A549 (cell line): ENCODE measurements at regions not wholly inside any gene's neighbourhood (a gene's known extent, or its start where the extent isn't known, plus 50 kb on each side); places are given as distances from the start of the nearest gene placed in this dataset.

Experiments used
- FOSL2 ChIP-seq, 2 experiments: fragments of 450-650 bp in 1 of 2; fragments of >200 bp in 1 of 2; sonication (Bioruptor Twin) in 1 of 2; formaldehyde crosslinking; IDR thresholded peaks; 2 replicates each; pipeline versions ENCODE4 v1.5.0 to v1.6.1; 2016 to 2020; ENCODE audit warnings: mild to moderate bottlenecking in 1 of 2, moderate library complexity in 1 of 2
- GATA3 ChIP-seq: IDR thresholded peaks from 2 replicates; pipeline ENCODE4 v1.6.1; 2012; ENCODE audit warnings: borderline replicate concordance
- POLR2AphosphoS2 ChIP-seq: conservative IDR thresholded peaks from 2 replicates; pipeline ENCODE4 v1.6.1; 2012; ENCODE audit warnings: low read length, improper control_type of control experiment, inconsistent platforms
- SMC3 ChIP-seq: fragments of >200 bp; sonication (Bioruptor Twin); formaldehyde crosslinking; IDR thresholded peaks from 3 replicates; pipeline ENCODE4 v1.6.1; 2018; ENCODE audit warnings: inconsistent platforms
- SREBF2 ChIP-seq: fragments of 450-650 bp; IDR thresholded peaks from 2 replicates; pipeline ENCODE4 v1.6.1; 2014; ENCODE audit warnings: mild to moderate bottlenecking, moderate library complexity
- TF ChIP-seq, protein P1 (sequence below): fragments of >200 bp; sonication (Bioruptor Twin); formaldehyde crosslinking; IDR thresholded peaks from 3 replicates; pipeline ENCODE4 v1.5.1; 2016
- TF ChIP-seq, protein P2 (sequence below): fragments of 200-600 bp; sonication (generic); IDR thresholded peaks from 2 replicates; pipeline ENCODE4 v1.6.1; 2016; ENCODE audit warnings: antibody characterized with exemption, mild to moderate bottlenecking, moderate library complexity
- TF ChIP-seq, protein P3 (sequence below): fragments of 450-650 bp; IDR thresholded peaks from 2 replicates; pipeline ENCODE4 v1.6.1; 2014; ENCODE audit warnings: antibody characterized with exemption
- TF ChIP-seq, protein P4 (sequence below): IDR thresholded peaks from 2 replicates; pipeline ENCODE4 v1.6.1; 2012
- TF ChIP-seq, protein P5 (sequence below): IDR thresholded peaks from 2 replicates; pipeline ENCODE4 v1.6.1; 2012

DNA sequence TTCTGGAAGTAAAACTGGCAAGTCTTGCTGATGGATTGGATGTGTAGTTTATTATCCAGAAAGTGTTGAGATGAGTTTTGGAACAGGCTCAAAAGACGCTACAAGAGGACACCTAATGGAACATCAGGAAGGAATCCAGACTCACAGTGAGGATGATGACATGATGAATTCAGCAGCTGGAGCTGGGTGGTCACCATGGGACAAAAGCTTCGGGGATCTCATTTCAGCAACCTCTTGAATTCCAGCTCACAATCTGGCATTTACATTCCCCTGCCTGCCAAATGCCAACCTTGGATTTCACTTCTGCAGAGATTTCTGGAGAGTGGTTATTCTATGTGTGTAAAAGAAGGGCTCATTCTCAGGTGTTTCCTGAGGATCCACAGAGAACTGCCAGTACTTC, 288.0 kb upstream of the TMTC4 start:
- TF ChIP-seq, protein P1, sequence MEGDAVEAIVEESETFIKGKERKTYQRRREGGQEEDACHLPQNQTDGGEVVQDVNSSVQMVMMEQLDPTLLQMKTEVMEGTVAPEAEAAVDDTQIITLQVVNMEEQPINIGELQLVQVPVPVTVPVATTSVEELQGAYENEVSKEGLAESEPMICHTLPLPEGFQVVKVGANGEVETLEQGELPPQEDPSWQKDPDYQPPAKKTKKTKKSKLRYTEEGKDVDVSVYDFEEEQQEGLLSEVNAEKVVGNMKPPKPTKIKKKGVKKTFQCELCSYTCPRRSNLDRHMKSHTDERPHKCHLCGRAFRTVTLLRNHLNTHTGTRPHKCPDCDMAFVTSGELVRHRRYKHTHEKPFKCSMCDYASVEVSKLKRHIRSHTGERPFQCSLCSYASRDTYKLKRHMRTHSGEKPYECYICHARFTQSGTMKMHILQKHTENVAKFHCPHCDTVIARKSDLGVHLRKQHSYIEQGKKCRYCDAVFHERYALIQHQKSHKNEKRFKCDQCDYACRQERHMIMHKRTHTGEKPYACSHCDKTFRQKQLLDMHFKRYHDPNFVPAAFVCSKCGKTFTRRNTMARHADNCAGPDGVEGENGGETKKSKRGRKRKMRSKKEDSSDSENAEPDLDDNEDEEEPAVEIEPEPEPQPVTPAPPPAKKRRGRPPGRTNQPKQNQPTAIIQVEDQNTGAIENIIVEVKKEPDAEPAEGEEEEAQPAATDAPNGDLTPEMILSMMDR = no peak
- TF ChIP-seq, protein P2, sequence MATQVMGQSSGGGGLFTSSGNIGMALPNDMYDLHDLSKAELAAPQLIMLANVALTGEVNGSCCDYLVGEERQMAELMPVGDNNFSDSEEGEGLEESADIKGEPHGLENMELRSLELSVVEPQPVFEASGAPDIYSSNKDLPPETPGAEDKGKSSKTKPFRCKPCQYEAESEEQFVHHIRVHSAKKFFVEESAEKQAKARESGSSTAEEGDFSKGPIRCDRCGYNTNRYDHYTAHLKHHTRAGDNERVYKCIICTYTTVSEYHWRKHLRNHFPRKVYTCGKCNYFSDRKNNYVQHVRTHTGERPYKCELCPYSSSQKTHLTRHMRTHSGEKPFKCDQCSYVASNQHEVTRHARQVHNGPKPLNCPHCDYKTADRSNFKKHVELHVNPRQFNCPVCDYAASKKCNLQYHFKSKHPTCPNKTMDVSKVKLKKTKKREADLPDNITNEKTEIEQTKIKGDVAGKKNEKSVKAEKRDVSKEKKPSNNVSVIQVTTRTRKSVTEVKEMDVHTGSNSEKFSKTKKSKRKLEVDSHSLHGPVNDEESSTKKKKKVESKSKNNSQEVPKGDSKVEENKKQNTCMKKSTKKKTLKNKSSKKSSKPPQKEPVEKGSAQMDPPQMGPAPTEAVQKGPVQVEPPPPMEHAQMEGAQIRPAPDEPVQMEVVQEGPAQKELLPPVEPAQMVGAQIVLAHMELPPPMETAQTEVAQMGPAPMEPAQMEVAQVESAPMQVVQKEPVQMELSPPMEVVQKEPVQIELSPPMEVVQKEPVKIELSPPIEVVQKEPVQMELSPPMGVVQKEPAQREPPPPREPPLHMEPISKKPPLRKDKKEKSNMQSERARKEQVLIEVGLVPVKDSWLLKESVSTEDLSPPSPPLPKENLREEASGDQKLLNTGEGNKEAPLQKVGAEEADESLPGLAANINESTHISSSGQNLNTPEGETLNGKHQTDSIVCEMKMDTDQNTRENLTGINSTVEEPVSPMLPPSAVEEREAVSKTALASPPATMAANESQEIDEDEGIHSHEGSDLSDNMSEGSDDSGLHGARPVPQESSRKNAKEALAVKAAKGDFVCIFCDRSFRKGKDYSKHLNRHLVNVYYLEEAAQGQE = no peak
- TF ChIP-seq POLR2AphosphoS2 (no peak), SREBF2 (no peak), GATA3 (no peak), SMC3 (no peak), FOSL2 (IDR thresholded peaks at IDR 0.05) (no peak), FOSL2 (CRISPR knock-in tag; IDR thresholded peaks at IDR 0.05) (no peak)
- TF ChIP-seq, protein P3, sequence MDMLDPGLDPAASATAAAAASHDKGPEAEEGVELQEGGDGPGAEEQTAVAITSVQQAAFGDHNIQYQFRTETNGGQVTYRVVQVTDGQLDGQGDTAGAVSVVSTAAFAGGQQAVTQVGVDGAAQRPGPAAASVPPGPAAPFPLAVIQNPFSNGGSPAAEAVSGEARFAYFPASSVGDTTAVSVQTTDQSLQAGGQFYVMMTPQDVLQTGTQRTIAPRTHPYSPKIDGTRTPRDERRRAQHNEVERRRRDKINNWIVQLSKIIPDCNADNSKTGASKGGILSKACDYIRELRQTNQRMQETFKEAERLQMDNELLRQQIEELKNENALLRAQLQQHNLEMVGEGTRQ = no peak
- TF ChIP-seq, protein P4, sequence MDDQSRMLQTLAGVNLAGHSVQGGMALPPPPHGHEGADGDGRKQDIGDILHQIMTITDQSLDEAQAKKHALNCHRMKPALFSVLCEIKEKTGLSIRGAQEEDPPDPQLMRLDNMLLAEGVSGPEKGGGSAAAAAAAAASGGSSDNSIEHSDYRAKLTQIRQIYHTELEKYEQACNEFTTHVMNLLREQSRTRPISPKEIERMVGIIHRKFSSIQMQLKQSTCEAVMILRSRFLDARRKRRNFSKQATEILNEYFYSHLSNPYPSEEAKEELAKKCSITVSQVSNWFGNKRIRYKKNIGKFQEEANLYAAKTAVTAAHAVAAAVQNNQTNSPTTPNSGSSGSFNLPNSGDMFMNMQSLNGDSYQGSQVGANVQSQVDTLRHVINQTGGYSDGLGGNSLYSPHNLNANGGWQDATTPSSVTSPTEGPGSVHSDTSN = no peak
- TF ChIP-seq, protein P5, sequence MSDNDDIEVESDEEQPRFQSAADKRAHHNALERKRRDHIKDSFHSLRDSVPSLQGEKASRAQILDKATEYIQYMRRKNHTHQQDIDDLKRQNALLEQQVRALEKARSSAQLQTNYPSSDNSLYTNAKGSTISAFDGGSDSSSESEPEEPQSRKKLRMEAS = no peak
